ENCODE measurements at regions not wholly inside any gene's neighbourhood (a gene's known extent, or its start where the extent isn't known, plus 50 kb on each side); places are given as distances from the start of the nearest gene placed in this dataset.

GRCh38 chr4:158018221-158018830 lies 154.5 kb downstream of the GASK1B start:
- no peaks in the 10 kb centered on the region for H3K4me1 ChIP-seq (ENCODE audit: low read depth, poor library complexity, severe bottlenecking)
- no peaks in the 10 kb centered on the region for H3K27me3 ChIP-seq (ENCODE audit: insufficient read depth, low read depth)
- no peak for TF ChIP-seq CTCF (conservative IDR thresholded peaks at IDR 0.05; ENCODE audit: low read depth, low read length)

GRCh38 chr4:158016511-158016910 lies 156.3 kb downstream of the GASK1B start:
- H3K4me1 ChIP-seq (ENCODE audit: low read depth, poor library complexity, severe bottlenecking): peaks cover 11% of the 10 kb centered on the region

More at GRCh38 chr4:158018221-158018830, 154.5 kb downstream of the GASK1B start:
- no peaks in the 10 kb centered on the region for H4K20me1 ChIP-seq (ENCODE audit: insufficient read depth)
- H3K36me3 ChIP-seq (ENCODE audit: insufficient read depth): no peaks in the 10 kb centered on the region
- no peak overlapping the region for H3K27ac ChIP-seq
- no peak overlapping the region for H3K4me2 ChIP-seq
- H3K79me2 ChIP-seq (ENCODE audit: insufficient read depth, low read depth): no peaks in the 10 kb centered on the region
- H3K9ac ChIP-seq: no peak overlapping the region
- H3K4me3 ChIP-seq (IDR thresholded peaks at IDR 0.05; ENCODE audit: insufficient read depth, low read depth, low read length): no peak overlapping the region
- H2AFZ ChIP-seq (ENCODE audit: low read depth): no peak overlapping the region

GRCh38 chr4:158015241-158015640 lies 157.6 kb downstream of the GASK1B start:
- no peak overlapping the region for H3K4me3 ChIP-seq (IDR thresholded peaks at IDR 0.05; ENCODE audit: insufficient read depth, low read depth, low read length)
- H3K4me1 ChIP-seq (ENCODE audit: low read depth, poor library complexity, severe bottlenecking): peaks cover 11% of the 10 kb centered on the region
- H3K9ac ChIP-seq: no peak overlapping the region
- no peak overlapping the region for H3K27ac ChIP-seq
- H4K20me1 ChIP-seq (ENCODE audit: insufficient read depth): no peaks in the 10 kb centered on the region
- no peaks in the 10 kb centered on the region for H3K36me3 ChIP-seq (ENCODE audit: insufficient read depth)
- H3K4me2 ChIP-seq: no peak overlapping the region
- H3K79me2 ChIP-seq (ENCODE audit: insufficient read depth, low read depth): no peaks in the 10 kb centered on the region
- no peaks in the 10 kb centered on the region for H3K27me3 ChIP-seq (ENCODE audit: insufficient read depth, low read depth)
- TF ChIP-seq CTCF (conservative IDR thresholded peaks at IDR 0.05; ENCODE audit: low read depth, low read length): no peak
- H2AFZ ChIP-seq (ENCODE audit: low read depth): no peak overlapping the region

More at GRCh38 chr4:158016511-158016910, 156.3 kb downstream of the GASK1B start:
- no peaks in the 10 kb centered on the region for H3K36me3 ChIP-seq (ENCODE audit: insufficient read depth)
- H4K20me1 ChIP-seq (ENCODE audit: insufficient read depth): no peaks in the 10 kb centered on the region
- no peak overlapping the region for H3K27ac ChIP-seq
- H3K9ac ChIP-seq: no peak overlapping the region
- no peak overlapping the region for H3K4me2 ChIP-seq
- H3K27me3 ChIP-seq (ENCODE audit: insufficient read depth, low read depth): no peaks in the 10 kb centered on the region
- no peak for TF ChIP-seq CTCF (conservative IDR thresholded peaks at IDR 0.05; ENCODE audit: low read depth, low read length)
- no peaks in the 10 kb centered on the region for H3K79me2 ChIP-seq (ENCODE audit: insufficient read depth, low read depth)
- no peak overlapping the region for H2AFZ ChIP-seq (ENCODE audit: low read depth)
- H3K4me3 ChIP-seq (IDR thresholded peaks at IDR 0.05; ENCODE audit: insufficient read depth, low read depth, low read length): no peak overlapping the region

- H2AFZ ChIP-seq (ENCODE audit: low read depth): no peak overlapping the region
- no peak overlapping the region for H3K27ac ChIP-seq
- H4K20me1 ChIP-seq (ENCODE audit: insufficient read depth): no peaks in the 10 kb centered on the region
- H3K27me3 ChIP-seq (ENCODE audit: insufficient read depth, low read depth): no peaks in the 10 kb centered on the region
- no peak for TF ChIP-seq CTCF (conservative IDR thresholded peaks at IDR 0.05; ENCODE audit: low read depth, low read length)
- H3K9ac ChIP-seq: no peak overlapping the region
- H3K79me2 ChIP-seq (ENCODE audit: insufficient read depth, low read depth): no peaks in the 10 kb centered on the region
- H3K4me1 ChIP-seq (ENCODE audit: low read depth, poor library complexity, severe bottlenecking): peaks cover 11% of the 10 kb centered on the region
- H3K36me3 ChIP-seq (ENCODE audit: insufficient read depth): no peaks in the 10 kb centered on the region
- no peak overlapping the region for H3K4me2 ChIP-seq
- no peak overlapping the region for H3K4me3 ChIP-seq (IDR thresholded peaks at IDR 0.05; ENCODE audit: insufficient read depth, low read depth, low read length)
Measured at GRCh38 chr4:158013858-158014257, 159.0 kb downstream of the GASK1B start.
